ENCODE measurements at regions not wholly inside any gene's neighbourhood (a gene's known extent, or its start where the extent isn't known, plus 50 kb on each side); places are given as distances from the start of the nearest gene placed in this dataset.

GRCh38 chr15:87133704-87134103 is 1054.0 kb downstream of the AGBL1 start:
- ChIA-PET CTCF (no interaction called here), POLR2A (no interaction called here)
- Histone ChIP-seq H3K36me3 (ENCODE audit: insufficient read depth, low read length) (no peaks in the 10 kb centered on the region), H3K4me1 (ENCODE audit: insufficient read depth, low read length) (no peaks in the 10 kb centered on the region), H3K9me3 (ENCODE audit: control insufficient read depth in 1 of 2, insufficient read depth in 1 of 2, low read length in 2 of 2) (no peaks in the 10 kb centered on the region), H3K4me3 (ENCODE audit: low read length) (no peak overlapping the region), H3K27me3 (ENCODE audit: control insufficient read depth in 1 of 2, insufficient read depth in 2 of 2, low read length in 2 of 2) (no peaks in the 10 kb centered on the region), H3K27ac (ENCODE audit: low read depth in 1 of 2, low read length in 2 of 2) (no peak overlapping the region)
- Mint-ChIP-seq H3K27me3 (peaks cover 11% of the 10 kb centered on the region), H3K4me1 (ENCODE audit: low read depth) (no peaks in the 10 kb centered on the region), H3K9me3 (peaks cover 2% of the 10 kb centered on the region), H3K36me3 (ENCODE audit: low read depth) (no peaks in the 10 kb centered on the region), H3K4me3 (no peak overlapping the region), H3K27ac (no peak overlapping the region)
- ATAC-seq (ENCODE audit: poor library complexity) (no peak), DNase-seq (no peak)
- TF ChIP-seq CTCF (IDR thresholded peaks at IDR 0.05): no peak
- intact Hi-C loops (cut with DNase I, micrococcal nuclease): no loop called here

- Histone ChIP-seq H3K4me3 (ENCODE audit: low read length) (no peak overlapping the region), H3K27ac (ENCODE audit: low read depth in 1 of 2, low read length in 2 of 2) (no peak overlapping the region), H3K36me3 (ENCODE audit: insufficient read depth, low read length) (no peaks in the 10 kb centered on the region), H3K4me1 (ENCODE audit: insufficient read depth, low read length) (no peaks in the 10 kb centered on the region), H3K9me3 (ENCODE audit: control insufficient read depth in 1 of 2, insufficient read depth in 1 of 2, low read length in 2 of 2) (no peaks in the 10 kb centered on the region), H3K27me3 (ENCODE audit: control insufficient read depth in 1 of 2, insufficient read depth in 2 of 2, low read length in 2 of 2) (no peaks in the 10 kb centered on the region)
- no peaks in the 10 kb centered on the region for H3K36me3 Mint-ChIP-seq (ENCODE audit: low read depth)
- no peaks in the 10 kb centered on the region for H3K4me1 Mint-ChIP-seq (ENCODE audit: low read depth)
- peaks cover 9% of the 10 kb centered on the region for H3K27me3 Mint-ChIP-seq
- no peak for TF ChIP-seq CTCF (IDR thresholded peaks at IDR 0.05)
- no peak overlapping the region for H3K27ac Mint-ChIP-seq
- ChIA-PET CTCF (no interaction called here), POLR2A (no interaction called here)
- peaks cover 2% of the 10 kb centered on the region for H3K9me3 Mint-ChIP-seq
- ATAC-seq (ENCODE audit: poor library complexity) (no peak), DNase-seq (no peak)
- intact Hi-C loops (cut with DNase I, micrococcal nuclease): no loop called here
- no peak overlapping the region for H3K4me3 Mint-ChIP-seq
Measured at GRCh38 chr15:87131067-87131466, 1051.4 kb downstream of the AGBL1 start.

- peaks cover 2% of the 10 kb centered on the region for H3K9me3 Mint-ChIP-seq
- no peaks in the 10 kb centered on the region for H3K4me1 Mint-ChIP-seq (ENCODE audit: low read depth)
- no peak overlapping the region for H3K4me3 Mint-ChIP-seq
- no peak for ATAC-seq (ENCODE audit: poor library complexity)
- no peak overlapping the region for H3K27ac Mint-ChIP-seq
- H3K36me3 ChIP-seq (ENCODE audit: insufficient read depth, low read length): no peaks in the 10 kb centered on the region
- no peaks in the 10 kb centered on the region for H3K4me1 ChIP-seq (ENCODE audit: insufficient read depth, low read length)
- H3K27ac ChIP-seq (ENCODE audit: low read depth in 1 of 2, low read length in 2 of 2): no peak overlapping the region
- intact Hi-C loops (cut with DNase I, micrococcal nuclease): no loop called here
- ChIA-PET CTCF (no interaction called here), POLR2A (no interaction called here)
- H3K27me3 ChIP-seq (ENCODE audit: control insufficient read depth in 1 of 2, insufficient read depth in 2 of 2, low read length in 2 of 2): no peaks in the 10 kb centered on the region
- peaks cover 9% of the 10 kb centered on the region for H3K27me3 Mint-ChIP-seq
- H3K36me3 Mint-ChIP-seq (ENCODE audit: low read depth): no peaks in the 10 kb centered on the region
- H3K9me3 ChIP-seq (ENCODE audit: control insufficient read depth in 1 of 2, insufficient read depth in 1 of 2, low read length in 2 of 2): no peaks in the 10 kb centered on the region
- TF ChIP-seq CTCF (IDR thresholded peaks at IDR 0.05): no peak
- H3K4me3 ChIP-seq (ENCODE audit: low read length): no peak overlapping the region
- DNase-seq: no peak
Measured at GRCh38 chr15:87129916-87130315, 1050.2 kb downstream of the AGBL1 start.

Measured in CD4-positive, alpha-beta T cell (primary cell).